ENCODE measurements at regions not wholly inside any gene's neighbourhood (a gene's known extent, or its start where the extent isn't known, plus 50 kb on each side); places are given as distances from the start of the nearest gene placed in this dataset.

DNA sequence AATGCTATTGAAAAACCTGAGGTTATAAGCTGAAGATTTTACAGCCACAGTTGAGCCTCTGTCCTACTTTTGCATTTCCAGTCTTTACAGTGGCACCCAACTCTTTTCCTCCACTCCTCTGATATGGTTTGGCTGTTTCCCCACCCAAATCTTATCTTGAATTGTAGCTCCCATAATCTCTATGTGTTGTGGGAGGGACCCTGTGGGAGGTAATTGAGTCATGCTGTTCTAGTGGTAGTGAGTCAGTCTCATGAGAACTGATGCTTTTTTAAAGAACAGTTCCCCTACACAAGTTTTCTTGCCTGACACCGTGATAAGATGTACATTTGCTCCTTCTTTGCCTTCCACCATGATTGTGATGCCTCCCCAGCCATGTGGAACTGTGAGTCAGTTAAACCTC is 646.1 kb upstream of the SEMA6A start:
- Histone ChIP-seq H3K36me3 (no peaks in the 10 kb centered on the region), H3K27ac (no peak overlapping the region), H3K9me3 (ENCODE audit: low read depth) (no peaks in the 10 kb centered on the region), H3K4me1 (peaks cover 9% of the 10 kb centered on the region), H4K20me1 (ENCODE audit: low read depth) (no peaks in the 10 kb centered on the region), H3K27me3 (no peaks in the 10 kb centered on the region), H2AFZ (replicated peaks) (no peak overlapping the region), H3K4me2 (no peak overlapping the region), H3K4me3 (no peak overlapping the region), H3K79me2 (ENCODE audit: low read depth) (no peaks in the 10 kb centered on the region), H3F3A (ENCODE audit: low read depth) (no peaks in the 10 kb centered on the region), H3K9ac (no peak overlapping the region)
- no peak for DNase-seq (ENCODE audit: low spot score)
- peaks cover 20% of the 10 kb centered on the region for H3K4me1 Mint-ChIP-seq
- peaks cover 6% of the 10 kb centered on the region for H3K27me3 Mint-ChIP-seq (ENCODE audit: insufficient read depth, low read depth)
- peaks cover 8% of the 10 kb centered on the region for H3K9me3 Mint-ChIP-seq
- H3K27ac Mint-ChIP-seq, result no peak overlapping the region
- peaks cover 2% of the 10 kb centered on the region for H3K36me3 Mint-ChIP-seq
- no peak overlapping the region for H3K4me3 Mint-ChIP-seq
- TF ChIP-seq EZH2 (IDR thresholded peaks at IDR 0.05) (no peak), EZH2phosphoT487 (IDR thresholded peaks at IDR 0.05) (no peak)
- TF ChIP-seq, protein P1, sequence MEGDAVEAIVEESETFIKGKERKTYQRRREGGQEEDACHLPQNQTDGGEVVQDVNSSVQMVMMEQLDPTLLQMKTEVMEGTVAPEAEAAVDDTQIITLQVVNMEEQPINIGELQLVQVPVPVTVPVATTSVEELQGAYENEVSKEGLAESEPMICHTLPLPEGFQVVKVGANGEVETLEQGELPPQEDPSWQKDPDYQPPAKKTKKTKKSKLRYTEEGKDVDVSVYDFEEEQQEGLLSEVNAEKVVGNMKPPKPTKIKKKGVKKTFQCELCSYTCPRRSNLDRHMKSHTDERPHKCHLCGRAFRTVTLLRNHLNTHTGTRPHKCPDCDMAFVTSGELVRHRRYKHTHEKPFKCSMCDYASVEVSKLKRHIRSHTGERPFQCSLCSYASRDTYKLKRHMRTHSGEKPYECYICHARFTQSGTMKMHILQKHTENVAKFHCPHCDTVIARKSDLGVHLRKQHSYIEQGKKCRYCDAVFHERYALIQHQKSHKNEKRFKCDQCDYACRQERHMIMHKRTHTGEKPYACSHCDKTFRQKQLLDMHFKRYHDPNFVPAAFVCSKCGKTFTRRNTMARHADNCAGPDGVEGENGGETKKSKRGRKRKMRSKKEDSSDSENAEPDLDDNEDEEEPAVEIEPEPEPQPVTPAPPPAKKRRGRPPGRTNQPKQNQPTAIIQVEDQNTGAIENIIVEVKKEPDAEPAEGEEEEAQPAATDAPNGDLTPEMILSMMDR (IDR thresholded peaks at IDR 0.05), result no peak

DNA sequence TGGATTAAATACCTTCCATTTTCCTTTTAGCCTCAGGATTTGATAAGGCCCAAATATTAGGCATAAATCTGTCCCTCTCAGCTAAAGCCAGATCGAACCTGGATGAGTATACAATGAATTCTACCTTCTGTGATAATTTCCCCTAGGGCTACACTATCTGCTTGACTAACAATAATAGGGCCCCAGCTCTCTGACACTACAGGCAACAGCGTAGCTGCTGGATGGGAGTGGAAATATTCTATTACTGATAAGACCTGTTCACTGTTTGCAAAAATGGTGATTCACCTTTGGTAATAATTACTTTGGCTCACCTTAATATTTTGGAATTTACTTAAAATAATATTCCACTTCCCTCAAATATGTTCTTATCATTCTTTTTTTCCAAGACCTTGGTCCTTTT is 644.2 kb upstream of the SEMA6A start:
- peaks cover 6% of the 10 kb centered on the region for H3K27me3 Mint-ChIP-seq (ENCODE audit: insufficient read depth, low read depth)
- no peaks in the 10 kb centered on the region for H3K9me3 ChIP-seq (ENCODE audit: low read depth)
- no peak overlapping the region for H3K4me3 Mint-ChIP-seq
- H3K79me2 ChIP-seq (ENCODE audit: low read depth), result no peaks in the 10 kb centered on the region
- peaks cover 2% of the 10 kb centered on the region for H3K36me3 Mint-ChIP-seq
- TF ChIP-seq EZH2 (IDR thresholded peaks at IDR 0.05), result no peak
- TF ChIP-seq, protein P1 (IDR thresholded peaks at IDR 0.05), result no peak
- no peak for TF ChIP-seq EZH2phosphoT487 (IDR thresholded peaks at IDR 0.05)
- peaks cover 20% of the 10 kb centered on the region for H3K4me1 Mint-ChIP-seq
- H4K20me1 ChIP-seq (ENCODE audit: low read depth), result no peaks in the 10 kb centered on the region
- no peak overlapping the region for H3K27ac Mint-ChIP-seq
- no peaks in the 10 kb centered on the region for H3F3A ChIP-seq (ENCODE audit: low read depth)
- no peak for DNase-seq (ENCODE audit: low spot score)
- no peak overlapping the region for H3K4me3 ChIP-seq
- no peaks in the 10 kb centered on the region for H3K27me3 ChIP-seq
- H3K9me3 Mint-ChIP-seq, result peaks cover 8% of the 10 kb centered on the region
- peaks cover 9% of the 10 kb centered on the region for H3K4me1 ChIP-seq
- no peak overlapping the region for H2AFZ ChIP-seq (replicated peaks)
- H3K9ac ChIP-seq, result no peak overlapping the region
- H3K36me3 ChIP-seq, result no peaks in the 10 kb centered on the region
- no peak overlapping the region for H3K4me2 ChIP-seq
- no peak overlapping the region for H3K27ac ChIP-seq

DNA sequence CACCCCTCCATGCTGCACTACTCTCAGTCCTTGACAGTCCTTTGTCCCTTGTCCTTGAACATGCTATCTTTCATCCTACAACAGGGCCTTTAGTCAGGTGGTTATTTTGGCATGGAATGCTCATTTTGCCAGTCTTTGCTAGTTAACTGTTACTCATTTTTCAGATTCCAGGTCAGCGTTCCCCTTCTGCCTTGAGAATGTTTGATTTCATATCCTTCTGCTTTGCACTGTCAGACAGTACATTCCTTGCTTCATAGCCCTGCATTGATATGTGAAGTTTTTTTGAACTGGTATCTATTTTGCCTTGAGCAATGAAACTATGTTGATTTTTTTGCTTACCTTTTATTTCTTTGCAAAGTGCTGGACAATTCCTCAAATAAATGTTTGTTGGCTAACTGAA is 638.2 kb upstream of the SEMA6A start:
- DNase-seq (ENCODE audit: low spot score), result no peak
- Mint-ChIP-seq H3K36me3 (peaks cover 2% of the 10 kb centered on the region), H3K27ac (no peak overlapping the region), H3K4me3 (no peak overlapping the region), H3K27me3 (ENCODE audit: insufficient read depth, low read depth) (peaks cover 9% of the 10 kb centered on the region), H3K4me1 (peaks cover 12% of the 10 kb centered on the region), H3K9me3 (peaks cover 4% of the 10 kb centered on the region)
- no peaks in the 10 kb centered on the region for H3K36me3 ChIP-seq
- H3K9ac ChIP-seq, result no peak overlapping the region
- H3K4me3 ChIP-seq, result no peak overlapping the region
- no peaks in the 10 kb centered on the region for H3F3A ChIP-seq (ENCODE audit: low read depth)
- no peaks in the 10 kb centered on the region for H3K79me2 ChIP-seq (ENCODE audit: low read depth)
- H3K27me3 ChIP-seq, result no peaks in the 10 kb centered on the region
- no peak overlapping the region for H2AFZ ChIP-seq (replicated peaks)
- H3K4me2 ChIP-seq, result no peak overlapping the region
- H4K20me1 ChIP-seq (ENCODE audit: low read depth), result no peaks in the 10 kb centered on the region
- no peaks in the 10 kb centered on the region for H3K9me3 ChIP-seq (ENCODE audit: low read depth)
- no peak overlapping the region for H3K27ac ChIP-seq
- peaks cover 4% of the 10 kb centered on the region for H3K4me1 ChIP-seq
- TF ChIP-seq EZH2phosphoT487 (IDR thresholded peaks at IDR 0.05), result no peak
- TF ChIP-seq, protein P1 (IDR thresholded peaks at IDR 0.05), result no peak
- no peak for TF ChIP-seq EZH2 (IDR thresholded peaks at IDR 0.05)

Measured in neural progenitor cell (in vitro differentiated cells).